WTC11 (cell line): ENCODE measurements at regions not wholly inside any gene's neighbourhood (a gene's known extent, or its start where the extent isn't known, plus 50 kb on each side); places are given as distances from the start of the nearest gene placed in this dataset.

Experiments used
- ATAC-seq: fragments of 200-7000 bp; cut with Tn5 transposase; 2 replicates; pipeline ENCODE4 v1.10.0; 2021; ENCODE audit warnings: mild to moderate bottlenecking, moderate library complexity
- CTCF ChIA-PET: fragments of 300-600 bp; sonication (Branson Sonifier 250); formaldehyde crosslinking; loops from one replicate; lab custom pipeline; 2021; ENCODE audit warnings: antibody characterized with exemption; lab: Charles Lee
- POLR2A ChIA-PET: fragments of 350-600 bp; sonication (Branson Sonifier 250); formaldehyde crosslinking; loops from one replicate; lab custom pipeline; 2021; ENCODE audit warnings: antibody characterized with exemption; lab: Charles Lee
- DNase-seq: peaks from one replicate; pipeline ENCODE4 v3.0.0; 2021; ENCODE audit warnings: low spot score
- H3K27ac Mint-ChIP-seq: 2 replicates; pipeline ENCODE4 v1.8.0; 2021; ENCODE audit warnings: mixed read lengths
- H3K27me3 Mint-ChIP-seq: 2 replicates; pipeline ENCODE4 v1.8.0; 2021; ENCODE audit warnings: low read depth, mild to moderate bottlenecking, moderate library complexity, mixed read lengths
- H3K36me3 Mint-ChIP-seq: 2 replicates; pipeline ENCODE4 v1.8.0; 2021; ENCODE audit warnings: mixed read lengths
- H3K4me1 Mint-ChIP-seq: 2 replicates; pipeline ENCODE4 v1.8.0; 2022; ENCODE audit warnings: mixed read lengths
- H3K4me3 Mint-ChIP-seq: 2 replicates; pipeline ENCODE4 v1.8.0; 2021; ENCODE audit warnings: mild to moderate bottlenecking, moderate library complexity, mixed read lengths
- H3K9me3 Mint-ChIP-seq: 2 replicates; pipeline ENCODE4 v1.8.0; 2021; ENCODE audit warnings: mixed read lengths
- EMX1 ChIP-seq: fragments of 250-450 bp; sonication (Bioruptor Pico); IDR thresholded peaks from 2 replicates; pipeline ENCODE4 v1.8.0; 2021; ENCODE audit warnings: mild to moderate bottlenecking
- JAZF1 ChIP-seq: fragments of 250-450 bp; sonication (Bioruptor Pico); IDR thresholded peaks from 2 replicates; pipeline ENCODE4 v1.9.0; 2021; ENCODE audit warnings: moderate library complexity, mild to moderate bottlenecking, inconsistent platforms
- SMAD4 ChIP-seq: sonication (generic); formaldehyde crosslinking; IDR thresholded peaks from 2 replicates; pipeline ENCODE4 v1.8.0; 2022; ENCODE audit warnings: mild to moderate bottlenecking, missing genetic modification reagents
- SOX15 ChIP-seq: fragments of 250-450 bp; sonication (Bioruptor Pico); IDR thresholded peaks from 2 replicates; pipeline ENCODE4 v1.9.0; 2021; ENCODE audit warnings: mild to moderate bottlenecking
- USF1 ChIP-seq: sonication (generic); formaldehyde crosslinking; IDR thresholded peaks from 2 replicates; pipeline ENCODE4 v1.8.0; 2022; ENCODE audit warnings: mild to moderate bottlenecking, missing genetic modification reagents
- ZNF281 ChIP-seq: sonication (generic); formaldehyde crosslinking; IDR thresholded peaks from 2 replicates; pipeline ENCODE4 v1.8.0; 2023; ENCODE audit warnings: mild to moderate bottlenecking, missing genetic modification reagents
- ZNF416 ChIP-seq: fragments of 250-450 bp; sonication (Bioruptor Pico); IDR thresholded peaks from 2 replicates; pipeline ENCODE4 v1.9.0; 2021; ENCODE audit warnings: mild to moderate bottlenecking, inconsistent platforms
- TF ChIP-seq, protein P1 (sequence below): fragments of 250-450 bp; sonication (Bioruptor Pico); conservative IDR thresholded peaks from 2 replicates; pipeline ENCODE4 v1.9.0; 2021; ENCODE audit warnings: mild to moderate bottlenecking
- TF ChIP-seq, protein P2 (sequence below): sonication (generic); formaldehyde crosslinking; conservative IDR thresholded peaks from 2 replicates; pipeline ENCODE4 v1.8.1; 2022; ENCODE audit warnings: mild to moderate bottlenecking, missing genetic modification reagents
- TF ChIP-seq, protein P3 (sequence below): sonication (generic); formaldehyde crosslinking; IDR thresholded peaks from 2 replicates; pipeline ENCODE4 v1.8.1; 2023; ENCODE audit warnings: mild to moderate bottlenecking, missing genetic modification reagents
- TF ChIP-seq, protein P4 (sequence below): sonication (generic); formaldehyde crosslinking; IDR thresholded peaks from 2 replicates; pipeline ENCODE4 v1.8.1; 2022; ENCODE audit warnings: mild to moderate bottlenecking, missing genetic modification reagents, moderate library complexity, borderline replicate concordance
- TF ChIP-seq, protein P5 (sequence below): fragments of 250-450 bp; sonication (Bioruptor Pico); IDR thresholded peaks from 2 replicates; pipeline ENCODE4 v1.9.0; 2021; ENCODE audit warnings: mild to moderate bottlenecking
- TF ChIP-seq, protein P6 (sequence below): sonication (generic); formaldehyde crosslinking; IDR thresholded peaks from 2 replicates; pipeline ENCODE4 v1.8.1; 2023; ENCODE audit warnings: mild to moderate bottlenecking, missing genetic modification reagents, borderline replicate concordance
- TF ChIP-seq, protein P7 (sequence below): sonication (generic); formaldehyde crosslinking; IDR thresholded peaks from 2 replicates; pipeline ENCODE4 v1.8.0; 2022; ENCODE audit warnings: mild to moderate bottlenecking, missing genetic modification reagents
- TF ChIP-seq, protein P8 (sequence below): sonication (generic); formaldehyde crosslinking; IDR thresholded peaks from 2 replicates; pipeline ENCODE4 v1.8.0; 2022; ENCODE audit warnings: mild to moderate bottlenecking, missing genetic modification reagents

- TF ChIP-seq SMAD4 (no peak), ZNF281 (CRISPR knock-in tag) (no peak)
- TF ChIP-seq, protein P1, sequence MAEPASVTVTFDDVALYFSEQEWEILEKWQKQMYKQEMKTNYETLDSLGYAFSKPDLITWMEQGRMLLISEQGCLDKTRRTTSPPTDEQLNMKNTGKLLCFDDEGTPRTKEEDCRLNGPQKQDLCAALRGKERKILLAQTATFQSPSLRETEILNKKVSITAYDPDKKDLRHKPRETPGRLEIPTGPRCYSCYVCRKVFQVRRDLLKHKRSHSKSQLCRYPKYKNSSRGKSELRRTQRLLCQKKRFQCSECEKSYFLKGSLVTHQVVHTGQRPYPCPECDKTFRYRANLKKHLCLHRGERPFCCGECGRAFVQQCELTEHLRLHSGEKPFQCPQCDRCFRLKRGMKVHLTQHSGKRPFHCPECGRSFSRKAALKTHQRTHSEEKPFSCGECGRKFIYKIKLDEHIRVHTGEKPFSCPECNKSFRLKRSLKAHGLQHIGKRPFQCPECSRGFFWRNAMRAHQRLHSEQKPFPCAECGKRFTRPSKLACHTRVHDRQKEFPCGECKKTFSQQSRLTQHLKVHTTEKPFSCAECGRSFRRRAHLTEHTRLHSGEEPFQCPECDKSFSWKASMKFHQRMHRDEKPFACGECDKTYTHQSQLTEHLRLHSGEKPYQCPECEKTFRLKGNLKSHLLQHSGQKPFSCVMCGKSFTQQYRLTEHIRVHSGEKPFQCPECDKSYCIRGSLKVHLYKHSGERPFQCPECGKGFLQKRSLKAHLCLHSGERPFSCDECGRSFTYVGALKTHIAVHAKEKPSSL (CRISPR knock-in tag): no peak
- TF ChIP-seq, protein P2, sequence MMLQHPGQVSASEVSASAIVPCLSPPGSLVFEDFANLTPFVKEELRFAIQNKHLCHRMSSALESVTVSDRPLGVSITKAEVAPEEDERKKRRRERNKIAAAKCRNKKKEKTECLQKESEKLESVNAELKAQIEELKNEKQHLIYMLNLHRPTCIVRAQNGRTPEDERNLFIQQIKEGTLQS (CRISPR knock-in tag): no peak
- TF ChIP-seq, all 79 proteins: peak for 0
These were observed 460.3 kb upstream of the PRKX start (continued) for GRCh38 chrX:4173743-4174142.

GRCh38 chrX:4151798-4152197 lies 438.3 kb upstream of the PRKX start:
- H3K9me3 Mint-ChIP-seq: no peaks in the 10 kb centered on the region
- CTCF ChIA-PET: no interaction called here
- H3K4me1 Mint-ChIP-seq: no peaks in the 10 kb centered on the region
- H3K4me3 Mint-ChIP-seq: no peak overlapping the region
- no peaks in the 10 kb centered on the region for H3K36me3 Mint-ChIP-seq
- H3K27ac Mint-ChIP-seq: no peak overlapping the region
- ATAC-seq (no peak), DNase-seq (no peak)
- POLR2A ChIA-PET: no interaction called here
- no peaks in the 10 kb centered on the region for H3K27me3 Mint-ChIP-seq
- TF ChIP-seq, protein P3, sequence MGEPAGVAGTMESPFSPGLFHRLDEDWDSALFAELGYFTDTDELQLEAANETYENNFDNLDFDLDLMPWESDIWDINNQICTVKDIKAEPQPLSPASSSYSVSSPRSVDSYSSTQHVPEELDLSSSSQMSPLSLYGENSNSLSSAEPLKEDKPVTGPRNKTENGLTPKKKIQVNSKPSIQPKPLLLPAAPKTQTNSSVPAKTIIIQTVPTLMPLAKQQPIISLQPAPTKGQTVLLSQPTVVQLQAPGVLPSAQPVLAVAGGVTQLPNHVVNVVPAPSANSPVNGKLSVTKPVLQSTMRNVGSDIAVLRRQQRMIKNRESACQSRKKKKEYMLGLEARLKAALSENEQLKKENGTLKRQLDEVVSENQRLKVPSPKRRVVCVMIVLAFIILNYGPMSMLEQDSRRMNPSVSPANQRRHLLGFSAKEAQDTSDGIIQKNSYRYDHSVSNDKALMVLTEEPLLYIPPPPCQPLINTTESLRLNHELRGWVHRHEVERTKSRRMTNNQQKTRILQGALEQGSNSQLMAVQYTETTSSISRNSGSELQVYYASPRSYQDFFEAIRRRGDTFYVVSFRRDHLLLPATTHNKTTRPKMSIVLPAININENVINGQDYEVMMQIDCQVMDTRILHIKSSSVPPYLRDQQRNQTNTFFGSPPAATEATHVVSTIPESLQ (CRISPR knock-in tag): no peak
- TF ChIP-seq, protein P4, sequence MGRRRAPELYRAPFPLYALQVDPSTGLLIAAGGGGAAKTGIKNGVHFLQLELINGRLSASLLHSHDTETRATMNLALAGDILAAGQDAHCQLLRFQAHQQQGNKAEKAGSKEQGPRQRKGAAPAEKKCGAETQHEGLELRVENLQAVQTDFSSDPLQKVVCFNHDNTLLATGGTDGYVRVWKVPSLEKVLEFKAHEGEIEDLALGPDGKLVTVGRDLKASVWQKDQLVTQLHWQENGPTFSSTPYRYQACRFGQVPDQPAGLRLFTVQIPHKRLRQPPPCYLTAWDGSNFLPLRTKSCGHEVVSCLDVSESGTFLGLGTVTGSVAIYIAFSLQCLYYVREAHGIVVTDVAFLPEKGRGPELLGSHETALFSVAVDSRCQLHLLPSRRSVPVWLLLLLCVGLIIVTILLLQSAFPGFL (CRISPR knock-in tag): no peak
- TF ChIP-seq JAZF1 (no peak), SOX15 (CRISPR knock-in tag) (no peak), EMX1 (no peak), USF1 (CRISPR knock-in tag) (no peak), ZNF416 (CRISPR knock-in tag) (no peak)
- TF ChIP-seq, protein P1 (CRISPR knock-in tag): no peak
- TF ChIP-seq, protein P5, sequence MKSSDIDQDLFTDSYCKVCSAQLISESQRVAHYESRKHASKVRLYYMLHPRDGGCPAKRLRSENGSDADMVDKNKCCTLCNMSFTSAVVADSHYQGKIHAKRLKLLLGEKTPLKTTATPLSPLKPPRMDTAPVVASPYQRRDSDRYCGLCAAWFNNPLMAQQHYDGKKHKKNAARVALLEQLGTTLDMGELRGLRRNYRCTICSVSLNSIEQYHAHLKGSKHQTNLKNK (CRISPR knock-in tag): no peak
- TF ChIP-seq, protein P6, sequence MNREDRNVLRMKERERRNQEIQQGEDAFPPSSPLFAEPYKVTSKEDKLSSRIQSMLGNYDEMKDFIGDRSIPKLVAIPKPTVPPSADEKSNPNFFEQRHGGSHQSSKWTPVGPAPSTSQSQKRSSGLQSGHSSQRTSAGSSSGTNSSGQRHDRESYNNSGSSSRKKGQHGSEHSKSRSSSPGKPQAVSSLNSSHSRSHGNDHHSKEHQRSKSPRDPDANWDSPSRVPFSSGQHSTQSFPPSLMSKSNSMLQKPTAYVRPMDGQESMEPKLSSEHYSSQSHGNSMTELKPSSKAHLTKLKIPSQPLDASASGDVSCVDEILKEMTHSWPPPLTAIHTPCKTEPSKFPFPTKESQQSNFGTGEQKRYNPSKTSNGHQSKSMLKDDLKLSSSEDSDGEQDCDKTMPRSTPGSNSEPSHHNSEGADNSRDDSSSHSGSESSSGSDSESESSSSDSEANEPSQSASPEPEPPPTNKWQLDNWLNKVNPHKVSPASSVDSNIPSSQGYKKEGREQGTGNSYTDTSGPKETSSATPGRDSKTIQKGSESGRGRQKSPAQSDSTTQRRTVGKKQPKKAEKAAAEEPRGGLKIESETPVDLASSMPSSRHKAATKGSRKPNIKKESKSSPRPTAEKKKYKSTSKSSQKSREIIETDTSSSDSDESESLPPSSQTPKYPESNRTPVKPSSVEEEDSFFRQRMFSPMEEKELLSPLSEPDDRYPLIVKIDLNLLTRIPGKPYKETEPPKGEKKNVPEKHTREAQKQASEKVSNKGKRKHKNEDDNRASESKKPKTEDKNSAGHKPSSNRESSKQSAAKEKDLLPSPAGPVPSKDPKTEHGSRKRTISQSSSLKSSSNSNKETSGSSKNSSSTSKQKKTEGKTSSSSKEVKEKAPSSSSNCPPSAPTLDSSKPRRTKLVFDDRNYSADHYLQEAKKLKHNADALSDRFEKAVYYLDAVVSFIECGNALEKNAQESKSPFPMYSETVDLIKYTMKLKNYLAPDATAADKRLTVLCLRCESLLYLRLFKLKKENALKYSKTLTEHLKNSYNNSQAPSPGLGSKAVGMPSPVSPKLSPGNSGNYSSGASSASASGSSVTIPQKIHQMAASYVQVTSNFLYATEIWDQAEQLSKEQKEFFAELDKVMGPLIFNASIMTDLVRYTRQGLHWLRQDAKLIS (CRISPR knock-in tag): no peak
- TF ChIP-seq, protein P7, sequence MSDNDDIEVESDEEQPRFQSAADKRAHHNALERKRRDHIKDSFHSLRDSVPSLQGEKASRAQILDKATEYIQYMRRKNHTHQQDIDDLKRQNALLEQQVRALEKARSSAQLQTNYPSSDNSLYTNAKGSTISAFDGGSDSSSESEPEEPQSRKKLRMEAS (CRISPR knock-in tag): no peak
- TF ChIP-seq, protein P8, sequence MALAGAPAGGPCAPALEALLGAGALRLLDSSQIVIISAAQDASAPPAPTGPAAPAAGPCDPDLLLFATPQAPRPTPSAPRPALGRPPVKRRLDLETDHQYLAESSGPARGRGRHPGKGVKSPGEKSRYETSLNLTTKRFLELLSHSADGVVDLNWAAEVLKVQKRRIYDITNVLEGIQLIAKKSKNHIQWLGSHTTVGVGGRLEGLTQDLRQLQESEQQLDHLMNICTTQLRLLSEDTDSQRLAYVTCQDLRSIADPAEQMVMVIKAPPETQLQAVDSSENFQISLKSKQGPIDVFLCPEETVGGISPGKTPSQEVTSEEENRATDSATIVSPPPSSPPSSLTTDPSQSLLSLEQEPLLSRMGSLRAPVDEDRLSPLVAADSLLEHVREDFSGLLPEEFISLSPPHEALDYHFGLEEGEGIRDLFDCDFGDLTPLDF (CRISPR knock-in tag): no peak
